ENCODE measurements at regions not wholly inside any gene's neighbourhood (a gene's known extent, or its start where the extent isn't known, plus 50 kb on each side); places are given as distances from the start of the nearest gene placed in this dataset.

DNA sequence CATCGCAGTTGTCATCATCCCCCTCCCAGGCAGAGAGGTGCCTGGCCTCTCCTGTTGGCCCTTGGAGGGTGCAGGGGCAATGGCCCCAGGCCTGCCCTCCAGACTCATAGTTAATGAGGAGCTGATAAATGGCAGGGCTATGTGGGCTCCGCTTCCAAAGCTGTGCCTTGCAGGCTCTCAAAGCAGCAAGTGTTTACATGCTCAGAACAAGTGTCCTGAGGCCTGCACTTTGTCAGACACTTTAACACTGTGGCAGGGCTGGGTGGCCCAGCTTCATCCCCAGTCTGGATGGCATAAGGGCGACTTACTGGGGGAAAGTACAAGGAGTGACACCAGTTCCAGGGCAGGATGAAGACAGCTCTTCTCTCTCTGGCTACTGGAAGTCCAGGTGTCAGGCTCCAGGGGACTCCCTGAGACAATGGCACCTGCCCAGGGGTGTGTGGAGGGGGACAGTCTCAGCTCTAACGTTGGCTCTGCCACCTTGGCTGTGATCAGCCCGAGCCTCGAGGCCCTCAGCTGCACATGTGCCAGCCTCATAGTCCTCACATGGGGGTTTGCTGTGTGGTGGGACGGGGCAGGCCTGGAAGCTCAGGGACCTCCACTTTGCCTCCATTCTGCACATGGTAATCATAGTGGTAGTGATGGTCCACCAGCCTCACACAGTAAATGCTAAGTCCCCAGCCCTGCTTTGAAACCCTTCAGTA lies 153.4 kb downstream of the BARX1 start:
- H3K27ac ChIP-seq (ENCODE audit: low read length): no peak overlapping the region
- no peak overlapping the region for H2AFZ ChIP-seq (ENCODE audit: low read depth, low read length)
- H3K4me3 ChIP-seq (ENCODE audit: low read depth in 1 of 2, low read length in 2 of 2): no peak overlapping the region
- no peaks in the 10 kb centered on the region for H3K9me3 ChIP-seq (ENCODE audit: insufficient read depth, low read length, severe bottlenecking)
- H3K27me3 ChIP-seq (ENCODE audit: insufficient read depth, low read length, poor library complexity): no peaks in the 10 kb centered on the region
- DNase-seq (no peak), ATAC-seq (ENCODE audit: insufficient read depth, low read depth) (no peak)
- H3K4me2 ChIP-seq (ENCODE audit: insufficient read depth, low read length): no peak overlapping the region
- TF ChIP-seq, protein P1, sequence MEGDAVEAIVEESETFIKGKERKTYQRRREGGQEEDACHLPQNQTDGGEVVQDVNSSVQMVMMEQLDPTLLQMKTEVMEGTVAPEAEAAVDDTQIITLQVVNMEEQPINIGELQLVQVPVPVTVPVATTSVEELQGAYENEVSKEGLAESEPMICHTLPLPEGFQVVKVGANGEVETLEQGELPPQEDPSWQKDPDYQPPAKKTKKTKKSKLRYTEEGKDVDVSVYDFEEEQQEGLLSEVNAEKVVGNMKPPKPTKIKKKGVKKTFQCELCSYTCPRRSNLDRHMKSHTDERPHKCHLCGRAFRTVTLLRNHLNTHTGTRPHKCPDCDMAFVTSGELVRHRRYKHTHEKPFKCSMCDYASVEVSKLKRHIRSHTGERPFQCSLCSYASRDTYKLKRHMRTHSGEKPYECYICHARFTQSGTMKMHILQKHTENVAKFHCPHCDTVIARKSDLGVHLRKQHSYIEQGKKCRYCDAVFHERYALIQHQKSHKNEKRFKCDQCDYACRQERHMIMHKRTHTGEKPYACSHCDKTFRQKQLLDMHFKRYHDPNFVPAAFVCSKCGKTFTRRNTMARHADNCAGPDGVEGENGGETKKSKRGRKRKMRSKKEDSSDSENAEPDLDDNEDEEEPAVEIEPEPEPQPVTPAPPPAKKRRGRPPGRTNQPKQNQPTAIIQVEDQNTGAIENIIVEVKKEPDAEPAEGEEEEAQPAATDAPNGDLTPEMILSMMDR (IDR thresholded peaks at IDR 0.05; ENCODE audit: borderline replicate concordance, extremely low read depth, low read length, poor library complexity, severe bottlenecking): no peak
- TF ChIP-seq EZH2 (IDR thresholded peaks at IDR 0.05; ENCODE audit: borderline replicate concordance, low read depth, low read length, severe bottlenecking): no peak
- no peaks in the 10 kb centered on the region for H3K36me3 ChIP-seq (ENCODE audit: insufficient read depth, low read length)
- no peaks in the 10 kb centered on the region for H3K4me1 ChIP-seq (ENCODE audit: insufficient read depth, low read length)
- no peaks in the 10 kb centered on the region for H3K79me2 ChIP-seq (ENCODE audit: insufficient read depth, low read length)
- no peak overlapping the region for H3K9ac ChIP-seq (ENCODE audit: low read depth, low read length)
- H4K20me1 ChIP-seq (ENCODE audit: insufficient read depth, low read length): no peaks in the 10 kb centered on the region

DNA sequence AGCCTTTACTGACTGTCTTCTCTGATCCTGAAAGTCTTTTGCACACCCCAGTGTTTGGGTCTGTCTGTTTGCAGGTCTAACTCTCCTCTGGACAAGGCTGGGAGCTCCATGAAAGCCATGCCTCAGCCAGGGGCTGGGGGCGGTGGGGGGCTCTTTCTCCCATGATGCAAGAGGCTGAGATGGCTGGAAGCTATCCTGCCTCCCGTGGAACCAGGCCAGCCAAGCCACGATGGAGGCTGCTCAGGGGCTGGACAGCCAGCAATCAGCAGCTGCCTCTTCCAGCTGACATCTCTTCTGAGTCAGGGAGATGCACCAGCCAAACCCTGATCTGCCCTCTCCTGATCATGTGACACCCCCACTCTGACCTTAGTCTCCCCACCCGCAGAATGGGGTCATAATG lies 154.0 kb downstream of the BARX1 start:
- TF ChIP-seq, protein P1 (IDR thresholded peaks at IDR 0.05; ENCODE audit: borderline replicate concordance, extremely low read depth, low read length, poor library complexity, severe bottlenecking): no peak
- no peak for TF ChIP-seq EZH2 (IDR thresholded peaks at IDR 0.05; ENCODE audit: borderline replicate concordance, low read depth, low read length, severe bottlenecking)
- no peak overlapping the region for H3K27ac ChIP-seq (ENCODE audit: low read length)
- no peak for DNase-seq

DNA sequence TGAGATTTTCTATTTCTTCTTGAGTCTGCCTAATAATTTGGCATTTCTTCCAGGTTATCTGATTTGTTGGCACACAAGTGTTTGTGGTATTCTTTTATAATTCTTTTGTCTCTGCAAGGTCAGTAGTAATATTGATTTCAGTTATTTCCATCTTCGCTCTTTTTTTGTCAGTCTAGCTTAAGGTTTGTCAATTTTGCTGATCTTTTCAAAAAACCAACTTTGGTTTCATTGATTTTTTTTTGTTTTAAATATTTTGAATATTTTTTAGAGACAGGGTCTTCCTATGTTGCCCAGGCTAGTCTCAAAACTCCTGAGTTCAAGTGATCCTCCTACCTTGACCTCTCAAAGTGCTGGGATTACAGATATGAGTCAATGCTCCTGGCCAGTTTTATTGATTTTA lies 162.8 kb downstream of the BARX1 start:
- TF ChIP-seq EZH2 (IDR thresholded peaks at IDR 0.05; ENCODE audit: borderline replicate concordance, low read depth, low read length, severe bottlenecking): no peak
- TF ChIP-seq, protein P1 (IDR thresholded peaks at IDR 0.05; ENCODE audit: borderline replicate concordance, extremely low read depth, low read length, poor library complexity, severe bottlenecking): no peak
- no peak overlapping the region for H3K4me2 ChIP-seq (ENCODE audit: insufficient read depth, low read length)
- no peak for ATAC-seq (ENCODE audit: insufficient read depth, low read depth)

More for the DNA sequence above, 154.0 kb downstream of the BARX1 start:
- Histone ChIP-seq H3K79me2 (ENCODE audit: insufficient read depth, low read length) (no peaks in the 10 kb centered on the region), H3K36me3 (ENCODE audit: insufficient read depth, low read length) (no peaks in the 10 kb centered on the region), H3K4me3 (ENCODE audit: low read depth in 1 of 2, low read length in 2 of 2) (no peak overlapping the region), H3K4me1 (ENCODE audit: insufficient read depth, low read length) (no peaks in the 10 kb centered on the region), H3K9ac (ENCODE audit: low read depth, low read length) (no peak overlapping the region), H3K4me2 (ENCODE audit: insufficient read depth, low read length) (no peak overlapping the region), H3K27me3 (ENCODE audit: insufficient read depth, low read length, poor library complexity) (no peaks in the 10 kb centered on the region), H4K20me1 (ENCODE audit: insufficient read depth, low read length) (no peaks in the 10 kb centered on the region), H3K9me3 (ENCODE audit: insufficient read depth, low read length, severe bottlenecking) (no peaks in the 10 kb centered on the region), H2AFZ (ENCODE audit: low read depth, low read length) (no peak overlapping the region)
- no peak for ATAC-seq (ENCODE audit: insufficient read depth, low read depth)

More for the DNA sequence above, 162.8 kb downstream of the BARX1 start:
- Histone ChIP-seq H3K9ac (ENCODE audit: low read depth, low read length) (no peak overlapping the region), H3K79me2 (ENCODE audit: insufficient read depth, low read length) (no peaks in the 10 kb centered on the region), H4K20me1 (ENCODE audit: insufficient read depth, low read length) (no peaks in the 10 kb centered on the region), H3K36me3 (ENCODE audit: insufficient read depth, low read length) (no peaks in the 10 kb centered on the region), H3K4me3 (ENCODE audit: low read depth in 1 of 2, low read length in 2 of 2) (no peak overlapping the region), H3K27me3 (ENCODE audit: insufficient read depth, low read length, poor library complexity) (no peaks in the 10 kb centered on the region), H3K27ac (ENCODE audit: low read length) (no peak overlapping the region), H3K9me3 (ENCODE audit: insufficient read depth, low read length, severe bottlenecking) (no peaks in the 10 kb centered on the region), H3K4me1 (ENCODE audit: insufficient read depth, low read length) (no peaks in the 10 kb centered on the region), H2AFZ (ENCODE audit: low read depth, low read length) (no peak overlapping the region)
- no peak for DNase-seq

Measured in DND-41 (cell line).